ENCODE measurements at regions not wholly inside any gene's neighbourhood (a gene's known extent, or its start where the extent isn't known, plus 50 kb on each side); places are given as distances from the start of the nearest gene placed in this dataset.

GRCh38 chr9:118652258-118652657, 717.0 kb downstream of the BRINP1 start:
- TF ChIP-seq CTCF (IDR thresholded peaks at IDR 0.05; ENCODE audit: insufficient read depth, low read length, poor library complexity, severe bottlenecking), result no peak
- Histone ChIP-seq H3K36me3 (ENCODE audit: control insufficient read depth, insufficient read depth, low read length) (no peaks in the 10 kb centered on the region), H3K27me3 (replicated peaks; ENCODE audit: control insufficient read depth, insufficient read depth, low read length) (no peaks in the 10 kb centered on the region), H3K4me3 (replicated peaks; ENCODE audit: low read depth, low read length) (no peak overlapping the region)
- no peak for DNase-seq (ENCODE audit: extremely low read depth, insufficient read length)

DNA sequence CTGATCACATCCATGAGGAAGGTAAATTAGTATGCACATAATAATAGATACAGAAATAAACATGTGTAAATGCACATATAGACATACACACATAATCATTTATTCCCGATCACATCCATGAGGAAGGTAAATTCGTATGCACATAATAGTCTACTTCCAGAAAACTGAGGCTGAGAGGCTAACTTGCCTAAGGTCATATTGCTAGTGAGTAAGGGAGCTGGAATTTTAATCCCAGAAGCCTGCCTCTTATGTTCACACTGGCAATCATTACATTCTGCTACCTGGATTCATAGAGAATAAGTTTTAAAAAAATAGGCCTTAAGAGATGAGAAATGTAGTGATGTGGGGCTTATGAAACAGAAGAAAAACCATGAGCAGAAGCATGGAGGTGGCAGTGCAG, 716.3 kb downstream of the BRINP1 start:
- H3K4me3 ChIP-seq (replicated peaks; ENCODE audit: low read depth, low read length), result no peak overlapping the region
- H3K27me3 ChIP-seq (replicated peaks; ENCODE audit: control insufficient read depth, insufficient read depth, low read length), result no peaks in the 10 kb centered on the region
- TF ChIP-seq CTCF (IDR thresholded peaks at IDR 0.05; ENCODE audit: insufficient read depth, low read length, poor library complexity, severe bottlenecking), result no peak
- no peaks in the 10 kb centered on the region for H3K36me3 ChIP-seq (ENCODE audit: control insufficient read depth, insufficient read depth, low read length)
- DNase-seq (ENCODE audit: extremely low read depth, insufficient read length), result no peak

GRCh38 chr9:118659011-118659410, 710.2 kb downstream of the BRINP1 start:
- Histone ChIP-seq H3K36me3 (ENCODE audit: control insufficient read depth, insufficient read depth, low read length) (no peaks in the 10 kb centered on the region), H3K27me3 (replicated peaks; ENCODE audit: control insufficient read depth, insufficient read depth, low read length) (no peaks in the 10 kb centered on the region), H3K4me3 (replicated peaks; ENCODE audit: low read depth, low read length) (no peak overlapping the region)
- no peak for TF ChIP-seq CTCF (IDR thresholded peaks at IDR 0.05; ENCODE audit: insufficient read depth, low read length, poor library complexity, severe bottlenecking)
- DNase-seq (ENCODE audit: extremely low read depth, insufficient read length), result no peak

DNA sequence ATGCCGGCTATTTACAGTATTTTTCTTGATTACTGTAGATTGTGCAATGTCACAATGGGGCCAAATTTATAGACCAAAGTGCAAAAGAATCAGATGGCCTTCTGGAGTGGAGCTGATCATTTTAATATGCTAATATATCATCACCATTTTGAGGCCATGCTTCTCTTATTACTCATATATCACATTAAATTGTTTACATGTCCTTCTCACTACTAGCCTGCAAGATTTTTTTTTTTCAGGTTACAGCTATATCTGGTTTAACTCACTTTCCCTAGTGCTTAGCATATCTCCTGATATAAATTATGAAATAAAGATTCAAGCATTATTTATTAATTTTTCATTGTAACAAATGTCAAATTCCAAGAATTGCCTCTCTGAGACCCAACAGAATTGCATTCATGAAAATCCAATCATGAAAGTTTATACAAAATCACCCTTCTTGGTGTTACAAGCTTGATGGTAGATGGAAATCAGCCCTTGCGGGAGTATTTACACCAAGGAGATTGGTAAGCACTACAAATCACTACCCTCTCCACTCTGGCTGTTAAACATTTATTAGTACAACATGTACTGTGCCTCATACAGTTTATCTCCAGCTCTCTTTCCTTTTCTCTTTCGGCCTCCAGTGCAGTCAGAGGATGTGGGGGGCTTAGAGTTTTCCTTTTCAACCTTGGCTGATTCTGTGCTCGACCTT, 703.9 kb downstream of the BRINP1 start:
- DNase-seq (ENCODE audit: extremely low read depth, insufficient read length), result no peak
- Histone ChIP-seq H3K4me3 (replicated peaks; ENCODE audit: low read depth, low read length) (no peak overlapping the region), H3K36me3 (ENCODE audit: control insufficient read depth, insufficient read depth, low read length) (no peaks in the 10 kb centered on the region), H3K27me3 (replicated peaks; ENCODE audit: control insufficient read depth, insufficient read depth, low read length) (no peaks in the 10 kb centered on the region)
- no peak for TF ChIP-seq CTCF (IDR thresholded peaks at IDR 0.05; ENCODE audit: insufficient read depth, low read length, poor library complexity, severe bottlenecking)

DNA sequence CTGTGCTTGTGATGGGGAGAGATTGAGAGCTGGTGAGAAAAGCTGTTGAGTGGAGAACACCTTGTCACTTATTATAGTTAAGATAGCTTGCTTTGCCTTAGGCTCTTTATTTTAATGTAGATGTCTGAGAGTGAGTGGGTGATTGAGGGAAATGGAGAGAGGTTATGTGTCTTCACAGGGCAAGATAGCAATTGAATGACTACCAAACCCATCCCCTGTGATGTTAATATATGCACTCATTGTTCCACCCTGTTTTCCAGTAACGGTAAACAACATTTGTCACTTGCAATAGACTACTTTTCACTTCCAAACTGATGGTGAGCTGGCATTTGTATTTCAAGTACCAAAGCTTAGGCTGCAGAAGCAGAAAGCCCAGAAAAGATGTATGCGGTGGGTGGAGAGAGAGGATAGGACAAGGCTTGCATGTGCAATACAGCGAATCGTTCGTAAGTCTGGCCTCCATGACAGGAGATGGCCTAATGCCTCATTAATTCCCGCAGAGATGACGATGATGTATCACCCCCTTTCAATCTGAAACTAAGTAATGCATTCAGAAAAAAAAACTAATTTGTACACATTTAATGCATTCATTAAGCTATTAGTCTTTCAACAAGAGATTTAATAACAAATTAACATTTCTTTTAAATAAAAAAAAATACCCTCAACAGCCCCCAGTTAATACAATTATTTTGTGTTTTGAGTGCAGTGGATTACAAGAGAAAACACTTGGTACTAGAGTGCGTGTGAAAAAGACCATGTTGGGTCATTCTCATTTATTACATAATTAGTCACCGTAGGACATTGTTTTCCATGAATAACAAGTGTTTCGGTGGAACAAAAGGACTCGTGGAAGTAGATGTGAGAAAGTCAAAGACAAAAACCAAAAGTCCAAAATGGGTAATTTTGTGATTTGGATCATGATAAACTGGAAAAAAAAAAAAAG, 699.0 kb downstream of the BRINP1 start:
- no peaks in the 10 kb centered on the region for H3K36me3 ChIP-seq (ENCODE audit: control insufficient read depth, insufficient read depth, low read length)
- no peak for DNase-seq (ENCODE audit: extremely low read depth, insufficient read length)
- no peak for TF ChIP-seq CTCF (IDR thresholded peaks at IDR 0.05; ENCODE audit: insufficient read depth, low read length, poor library complexity, severe bottlenecking)

More for the DNA sequence above, 699.0 kb downstream of the BRINP1 start:
- no peaks in the 10 kb centered on the region for H3K27me3 ChIP-seq (replicated peaks; ENCODE audit: control insufficient read depth, insufficient read depth, low read length)
- H3K4me3 ChIP-seq (replicated peaks; ENCODE audit: low read depth, low read length), result no peak overlapping the region
